ENCODE measurements at regions not wholly inside any gene's neighbourhood (a gene's known extent, or its start where the extent isn't known, plus 50 kb on each side); places are given as distances from the start of the nearest gene placed in this dataset.

- TF ChIP-seq CTCF (IDR thresholded peaks at IDR 0.05) = no peak
- TF ChIP-seq POLR2A (IDR thresholded peaks at IDR 0.05) = no peak
These were observed 202.6 kb downstream of the BUB3 start for GRCh38 chr10:123356799-123357198.
